HL-60 (cell line): ENCODE measurements at regions not wholly inside any gene's neighbourhood (a gene's known extent, or its start where the extent isn't known, plus 50 kb on each side); places are given as distances from the start of the nearest gene placed in this dataset.

ENCODE experiments used
- DNase-seq, 2 experiments: peaks; one replicate each; pipeline ENCODE4 v3.0.0-alpha.2; 2010 to 2020; ENCODE audit warnings: low read depth in 1 of 2, low spot score in 1 of 2
- H3K27ac ChIP-seq: fragments of 250-450 bp; sonication (Bioruptor Pico); replicated peaks from 2 replicates; pipeline ENCODE4 v1.5.1; 2020; ENCODE audit warnings: mild to moderate bottlenecking, moderate library complexity
- H3K27me3 ChIP-seq: fragments of 250-450 bp; sonication (Bioruptor Pico); 2 replicates; pipeline ENCODE4 v1.5.1; 2021; ENCODE audit warnings: mild to moderate bottlenecking, moderate library complexity; ENCODE audit not compliant: insufficient read depth, poor library complexity, severe bottlenecking
- H3K4me3 ChIP-seq: replicated peaks from 2 replicates; pipeline ENCODE4 v1.5.1; 2011; ENCODE audit warnings: mild to moderate bottlenecking, control low read depth, low read length; ENCODE audit not compliant: insufficient read depth
- CTCF ChIP-seq: IDR thresholded peaks from one replicate; pipeline ENCODE4 v1.5.1; 2011; ENCODE audit warnings: low read length, control low read depth, inconsistent platforms; ENCODE audit not compliant: insufficient read depth
- GABPA ChIP-seq: IDR thresholded peaks from 2 replicates; pipeline ENCODE4 v1.6.1; 2012; ENCODE audit warnings: low read depth
- POLR2AphosphoS5 ChIP-seq: IDR thresholded peaks from 2 replicates; pipeline ENCODE4 v1.6.1; 2012; ENCODE audit warnings: low read depth
- REST ChIP-seq: IDR thresholded peaks from 2 replicates; pipeline ENCODE4 v1.6.1; 2012; ENCODE audit warnings: low read depth; ENCODE audit not compliant: insufficient replicate concordance
- SPI1 ChIP-seq: IDR thresholded peaks from 2 replicates; pipeline ENCODE4 v1.6.1; 2012; ENCODE audit warnings: low read depth, mild to moderate bottlenecking, borderline replicate concordance

- Histone ChIP-seq H3K27ac (no peak overlapping the region), H3K4me3 (no peak overlapping the region), H3K27me3 (no peaks in the 10 kb centered on the region)
- TF ChIP-seq SPI1 (no peak), REST (no peak), GABPA (no peak), POLR2AphosphoS5 (no peak), CTCF (no peak)
- no peak for DNase-seq
Observed at GRCh38 chr13:64755961-64756360, 2474.2 kb downstream of the PCDH9 start.

GRCh38 chr13:64753233-64754000, 2476.7 kb downstream of the PCDH9 start:
- no peak overlapping the region for H3K27ac ChIP-seq

More at GRCh38 chr13:64753233-64754000, 2476.7 kb downstream of the PCDH9 start:
- TF ChIP-seq CTCF (no peak), REST (no peak), GABPA (no peak), SPI1 (no peak), POLR2AphosphoS5 (no peak)
- H3K27me3 ChIP-seq = no peaks in the 10 kb centered on the region
- no peak for DNase-seq
- no peak overlapping the region for H3K4me3 ChIP-seq
